ENCODE measurements at regions not wholly inside any gene's neighbourhood (a gene's known extent, or its start where the extent isn't known, plus 50 kb on each side); places are given as distances from the start of the nearest gene placed in this dataset.

DNA sequence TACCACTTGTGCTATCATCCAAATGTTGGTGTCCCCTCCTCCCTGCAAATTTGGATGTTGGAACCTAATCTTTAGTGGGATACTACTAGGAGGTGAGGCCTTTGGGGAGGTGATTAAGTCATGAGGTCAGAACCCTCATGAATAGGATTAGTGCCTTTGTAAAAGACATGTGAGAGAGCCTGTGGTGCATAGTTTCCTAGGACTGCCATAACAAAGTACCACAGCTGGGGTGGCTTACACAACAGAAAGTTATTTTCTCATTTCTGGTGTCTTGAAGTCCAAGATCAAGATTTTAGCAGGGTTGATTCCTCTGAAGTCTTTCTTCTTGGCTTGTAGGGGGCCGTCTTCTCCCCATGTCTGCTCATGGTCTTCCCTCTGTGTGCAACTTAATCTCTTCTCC lies 562.6 kb upstream of the ARGLU1 start:
- H3K27ac ChIP-seq: no peak overlapping the region
- TF ChIP-seq ZFX (IDR thresholded peaks at IDR 0.05): no peak
- TF ChIP-seq CTCF (conservative IDR thresholded peaks at IDR 0.05): no peak

DNA sequence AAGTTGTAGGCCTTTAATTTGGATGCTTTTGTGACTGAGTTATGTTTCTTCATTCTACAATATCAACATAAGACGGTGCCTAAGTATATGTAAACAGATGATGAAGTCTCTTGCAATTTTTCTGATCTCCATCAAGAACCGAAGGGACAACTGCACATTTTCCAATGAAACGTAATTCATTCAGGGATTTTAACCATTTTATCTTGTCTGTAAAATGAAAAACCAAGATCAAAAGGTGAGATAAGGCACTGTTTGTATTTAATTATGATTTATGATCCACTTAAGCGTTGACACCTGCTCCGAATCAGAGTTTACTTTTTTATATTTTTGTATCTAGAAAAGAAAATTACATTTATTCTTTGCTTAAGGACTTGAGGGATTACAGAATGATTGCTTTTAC lies 556.8 kb upstream of the ARGLU1 start:
- TF ChIP-seq CTCF (conservative IDR thresholded peaks at IDR 0.05) (no peak), ZFX (IDR thresholded peaks at IDR 0.05) (no peak)
- no peak overlapping the region for H3K27ac ChIP-seq

- H3K27ac ChIP-seq: no peak overlapping the region
- TF ChIP-seq CTCF (conservative IDR thresholded peaks at IDR 0.05) (peak; percentile 81), ZFX (IDR thresholded peaks at IDR 0.05) (no peak)
Measured at GRCh38 chr13:107124129-107124718, 556.3 kb upstream of the ARGLU1 start.

DNA sequence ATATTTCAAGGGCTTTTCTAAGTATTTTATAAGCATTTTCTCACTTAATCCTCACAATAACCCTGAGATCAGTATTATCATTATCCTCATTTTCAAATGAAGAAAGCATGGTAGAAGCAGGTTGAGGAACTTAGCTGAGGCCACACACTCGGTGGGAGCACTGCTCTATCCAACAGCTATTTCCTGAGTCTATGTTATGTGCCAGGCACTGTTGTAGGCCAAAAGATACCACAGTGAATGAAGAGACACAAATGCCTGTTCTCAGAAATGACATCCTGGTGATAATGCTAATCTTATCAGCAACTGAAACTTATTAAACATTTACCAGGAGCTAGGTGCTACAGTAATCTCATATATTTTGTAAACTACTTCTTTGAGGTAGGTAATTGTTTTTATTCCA lies 553.9 kb upstream of the ARGLU1 start:
- H3K27ac ChIP-seq: no peak overlapping the region
- TF ChIP-seq ZFX (IDR thresholded peaks at IDR 0.05): no peak
- no peak for TF ChIP-seq CTCF (conservative IDR thresholded peaks at IDR 0.05)

DNA sequence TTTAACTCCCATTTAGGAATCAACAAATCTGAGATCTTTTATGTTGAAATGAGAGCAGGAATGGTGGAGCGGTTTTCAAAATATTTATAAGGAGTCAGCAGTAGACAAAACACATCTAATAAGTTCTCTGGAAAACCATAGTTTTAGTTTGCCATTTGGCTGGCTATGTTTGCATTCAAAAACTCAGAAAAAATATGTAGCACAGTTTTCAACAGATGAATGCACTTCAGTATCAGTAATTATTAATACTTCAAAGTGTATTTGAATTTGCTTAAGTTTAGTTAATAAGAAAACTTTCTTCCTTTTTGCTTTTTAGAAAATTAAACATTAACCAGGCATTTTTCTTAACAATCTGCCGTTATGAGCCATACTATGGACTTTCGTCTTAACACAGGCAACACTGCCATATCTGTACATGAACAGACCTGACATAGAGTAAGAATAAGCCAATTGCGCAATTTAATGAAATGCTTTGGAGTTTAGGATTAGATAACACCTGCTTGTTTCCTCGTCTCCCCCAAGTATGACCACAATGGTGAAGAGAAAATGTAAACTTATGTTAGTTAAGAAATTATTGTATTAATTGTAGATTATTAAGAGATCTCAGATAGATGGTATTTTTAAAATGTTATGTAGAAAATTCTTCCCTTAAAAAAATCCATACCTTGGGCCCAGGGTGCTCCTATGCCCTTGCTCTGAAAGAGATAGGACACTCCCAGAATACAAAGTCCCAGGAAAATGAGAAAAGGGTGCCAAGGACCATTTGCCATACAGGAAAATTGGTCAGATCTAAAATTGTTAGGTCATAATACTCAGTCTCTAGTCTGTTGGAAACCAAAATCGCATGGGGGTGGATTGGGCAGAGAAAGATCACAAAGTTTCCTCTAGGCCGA lies 552.3 kb upstream of the ARGLU1 start:
- TF ChIP-seq ZFX (IDR thresholded peaks at IDR 0.05): no peak
- no peak for TF ChIP-seq CTCF (conservative IDR thresholded peaks at IDR 0.05)
- no peak overlapping the region for H3K27ac ChIP-seq

DNA sequence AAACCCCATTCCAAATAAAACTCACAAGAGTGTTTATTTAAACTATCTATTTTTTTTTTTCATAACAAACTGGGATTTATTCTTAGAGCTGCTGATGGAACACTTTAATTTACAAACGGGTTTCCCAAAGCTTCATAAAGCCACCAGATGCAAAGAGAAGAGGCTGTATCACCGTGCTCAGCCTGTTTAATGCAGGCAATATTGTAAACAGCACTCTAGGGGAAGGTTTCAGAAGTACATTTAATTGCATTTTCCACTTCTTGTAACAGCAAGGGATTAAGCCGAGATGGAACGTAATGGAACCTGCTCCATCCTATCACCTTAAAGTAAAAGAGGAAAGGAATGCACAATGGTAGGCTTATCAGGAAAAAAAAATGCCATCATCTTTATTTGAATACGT lies 550.6 kb upstream of the ARGLU1 start:
- H3K27ac ChIP-seq: no peak overlapping the region
- TF ChIP-seq CTCF (conservative IDR thresholded peaks at IDR 0.05) (no peak), ZFX (IDR thresholded peaks at IDR 0.05) (no peak)

- H3K27ac ChIP-seq: no peak overlapping the region
- TF ChIP-seq CTCF (conservative IDR thresholded peaks at IDR 0.05): no peak
- TF ChIP-seq ZFX (IDR thresholded peaks at IDR 0.05): no peak
Measured at GRCh38 chr13:107117327-107118012, 549.5 kb upstream of the ARGLU1 start.

Data from C4-2B (cell line).